ENCODE measurements at regions not wholly inside any gene's neighbourhood (a gene's known extent, or its start where the extent isn't known, plus 50 kb on each side); places are given as distances from the start of the nearest gene placed in this dataset.

GRCh38 chr14:71365361-71365760 is 458.1 kb downstream of the PCNX1 start:
- TF ChIP-seq, protein P1, sequence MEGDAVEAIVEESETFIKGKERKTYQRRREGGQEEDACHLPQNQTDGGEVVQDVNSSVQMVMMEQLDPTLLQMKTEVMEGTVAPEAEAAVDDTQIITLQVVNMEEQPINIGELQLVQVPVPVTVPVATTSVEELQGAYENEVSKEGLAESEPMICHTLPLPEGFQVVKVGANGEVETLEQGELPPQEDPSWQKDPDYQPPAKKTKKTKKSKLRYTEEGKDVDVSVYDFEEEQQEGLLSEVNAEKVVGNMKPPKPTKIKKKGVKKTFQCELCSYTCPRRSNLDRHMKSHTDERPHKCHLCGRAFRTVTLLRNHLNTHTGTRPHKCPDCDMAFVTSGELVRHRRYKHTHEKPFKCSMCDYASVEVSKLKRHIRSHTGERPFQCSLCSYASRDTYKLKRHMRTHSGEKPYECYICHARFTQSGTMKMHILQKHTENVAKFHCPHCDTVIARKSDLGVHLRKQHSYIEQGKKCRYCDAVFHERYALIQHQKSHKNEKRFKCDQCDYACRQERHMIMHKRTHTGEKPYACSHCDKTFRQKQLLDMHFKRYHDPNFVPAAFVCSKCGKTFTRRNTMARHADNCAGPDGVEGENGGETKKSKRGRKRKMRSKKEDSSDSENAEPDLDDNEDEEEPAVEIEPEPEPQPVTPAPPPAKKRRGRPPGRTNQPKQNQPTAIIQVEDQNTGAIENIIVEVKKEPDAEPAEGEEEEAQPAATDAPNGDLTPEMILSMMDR (IDR thresholded peaks at IDR 0.05; ENCODE audit: poor library complexity, severe bottlenecking) = no peak
- TF ChIP-seq EZH2 (IDR thresholded peaks at IDR 0.05; ENCODE audit: borderline replicate concordance, insufficient read depth, low read length, poor library complexity, severe bottlenecking) (no peak), EP300 (conservative IDR thresholded peaks at IDR 0.05; ENCODE audit: poor library complexity, severe bottlenecking) (no peak), RAD21 (conservative IDR thresholded peaks at IDR 0.05) (no peak)
- TF ChIP-seq, protein P2, sequence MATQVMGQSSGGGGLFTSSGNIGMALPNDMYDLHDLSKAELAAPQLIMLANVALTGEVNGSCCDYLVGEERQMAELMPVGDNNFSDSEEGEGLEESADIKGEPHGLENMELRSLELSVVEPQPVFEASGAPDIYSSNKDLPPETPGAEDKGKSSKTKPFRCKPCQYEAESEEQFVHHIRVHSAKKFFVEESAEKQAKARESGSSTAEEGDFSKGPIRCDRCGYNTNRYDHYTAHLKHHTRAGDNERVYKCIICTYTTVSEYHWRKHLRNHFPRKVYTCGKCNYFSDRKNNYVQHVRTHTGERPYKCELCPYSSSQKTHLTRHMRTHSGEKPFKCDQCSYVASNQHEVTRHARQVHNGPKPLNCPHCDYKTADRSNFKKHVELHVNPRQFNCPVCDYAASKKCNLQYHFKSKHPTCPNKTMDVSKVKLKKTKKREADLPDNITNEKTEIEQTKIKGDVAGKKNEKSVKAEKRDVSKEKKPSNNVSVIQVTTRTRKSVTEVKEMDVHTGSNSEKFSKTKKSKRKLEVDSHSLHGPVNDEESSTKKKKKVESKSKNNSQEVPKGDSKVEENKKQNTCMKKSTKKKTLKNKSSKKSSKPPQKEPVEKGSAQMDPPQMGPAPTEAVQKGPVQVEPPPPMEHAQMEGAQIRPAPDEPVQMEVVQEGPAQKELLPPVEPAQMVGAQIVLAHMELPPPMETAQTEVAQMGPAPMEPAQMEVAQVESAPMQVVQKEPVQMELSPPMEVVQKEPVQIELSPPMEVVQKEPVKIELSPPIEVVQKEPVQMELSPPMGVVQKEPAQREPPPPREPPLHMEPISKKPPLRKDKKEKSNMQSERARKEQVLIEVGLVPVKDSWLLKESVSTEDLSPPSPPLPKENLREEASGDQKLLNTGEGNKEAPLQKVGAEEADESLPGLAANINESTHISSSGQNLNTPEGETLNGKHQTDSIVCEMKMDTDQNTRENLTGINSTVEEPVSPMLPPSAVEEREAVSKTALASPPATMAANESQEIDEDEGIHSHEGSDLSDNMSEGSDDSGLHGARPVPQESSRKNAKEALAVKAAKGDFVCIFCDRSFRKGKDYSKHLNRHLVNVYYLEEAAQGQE (IDR thresholded peaks at IDR 0.05; ENCODE audit: borderline replicate concordance) = no peak
